ENCODE measurements at regions not wholly inside any gene's neighbourhood (a gene's known extent, or its start where the extent isn't known, plus 50 kb on each side); places are given as distances from the start of the nearest gene placed in this dataset.

DNA sequence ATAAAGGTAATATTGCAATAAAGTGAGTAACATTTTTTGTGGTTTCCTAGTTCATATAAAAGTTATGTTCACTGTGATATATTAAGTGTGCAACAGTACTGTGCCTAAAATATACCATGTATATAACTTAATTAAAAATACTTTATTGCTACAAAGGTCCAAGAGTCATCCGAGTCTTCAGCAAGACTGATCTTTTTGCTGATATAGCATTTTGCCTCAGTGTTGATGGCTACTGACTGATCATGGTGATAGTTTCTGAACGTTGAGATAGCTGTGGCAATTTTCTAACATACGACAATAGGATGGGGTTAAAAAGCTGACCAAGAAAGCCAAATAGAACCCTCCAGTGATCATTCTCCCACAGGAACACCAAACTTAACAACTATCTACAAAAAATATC, 1302.7 kb downstream of the TECRL start:
- Histone ChIP-seq H3K27me3 (replicated peaks; ENCODE audit: insufficient read depth) (no peaks in the 10 kb centered on the region), H3K36me3 (no peaks in the 10 kb centered on the region), H3K4me3 (no peak overlapping the region), H3K27ac (no peak overlapping the region), H3K9me3 (no peaks in the 10 kb centered on the region), H3K4me1 (replicated peaks) (no peaks in the 10 kb centered on the region)
- TF ChIP-seq POLR2AphosphoS5 (IDR thresholded peaks at IDR 0.05): no peak
- no peak for TF ChIP-seq POLR2A (IDR thresholded peaks at IDR 0.05)
- TF ChIP-seq, protein P1, sequence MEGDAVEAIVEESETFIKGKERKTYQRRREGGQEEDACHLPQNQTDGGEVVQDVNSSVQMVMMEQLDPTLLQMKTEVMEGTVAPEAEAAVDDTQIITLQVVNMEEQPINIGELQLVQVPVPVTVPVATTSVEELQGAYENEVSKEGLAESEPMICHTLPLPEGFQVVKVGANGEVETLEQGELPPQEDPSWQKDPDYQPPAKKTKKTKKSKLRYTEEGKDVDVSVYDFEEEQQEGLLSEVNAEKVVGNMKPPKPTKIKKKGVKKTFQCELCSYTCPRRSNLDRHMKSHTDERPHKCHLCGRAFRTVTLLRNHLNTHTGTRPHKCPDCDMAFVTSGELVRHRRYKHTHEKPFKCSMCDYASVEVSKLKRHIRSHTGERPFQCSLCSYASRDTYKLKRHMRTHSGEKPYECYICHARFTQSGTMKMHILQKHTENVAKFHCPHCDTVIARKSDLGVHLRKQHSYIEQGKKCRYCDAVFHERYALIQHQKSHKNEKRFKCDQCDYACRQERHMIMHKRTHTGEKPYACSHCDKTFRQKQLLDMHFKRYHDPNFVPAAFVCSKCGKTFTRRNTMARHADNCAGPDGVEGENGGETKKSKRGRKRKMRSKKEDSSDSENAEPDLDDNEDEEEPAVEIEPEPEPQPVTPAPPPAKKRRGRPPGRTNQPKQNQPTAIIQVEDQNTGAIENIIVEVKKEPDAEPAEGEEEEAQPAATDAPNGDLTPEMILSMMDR (IDR thresholded peaks at IDR 0.05): no peak
- DNase-seq (ENCODE audit: low spot score): no peak
- intact Hi-C loops (cut with DNase I): no loop called here
- 87% methylated on average over 3 of the region's 3 CpGs for WGBS

DNA sequence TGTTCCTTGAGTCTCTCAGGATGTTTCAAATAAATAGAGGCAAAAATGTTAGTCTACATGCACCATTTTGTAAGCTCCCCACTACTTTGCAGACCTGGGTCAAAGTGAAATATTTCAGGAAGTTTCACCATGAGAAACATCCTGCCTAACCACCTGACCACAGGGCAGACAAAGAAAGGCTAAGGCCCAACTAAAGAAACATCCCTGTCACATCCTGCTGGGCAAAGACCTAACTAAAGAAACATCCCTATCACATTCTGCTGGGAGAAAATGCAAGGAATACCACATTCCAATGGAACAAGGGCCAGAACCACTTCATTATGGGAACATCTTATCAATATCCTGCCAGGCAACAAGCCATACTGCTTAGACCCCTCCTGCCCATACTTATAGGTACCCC, 1303.4 kb downstream of the TECRL start:
- no peak overlapping the region for H3K4me3 ChIP-seq
- no peaks in the 10 kb centered on the region for H3K36me3 ChIP-seq
- no peaks in the 10 kb centered on the region for H3K9me3 ChIP-seq
- H3K27ac ChIP-seq: no peak overlapping the region
- TF ChIP-seq POLR2AphosphoS5 (IDR thresholded peaks at IDR 0.05): no peak
- TF ChIP-seq, protein P1 (IDR thresholded peaks at IDR 0.05): no peak
- no peak for TF ChIP-seq POLR2A (IDR thresholded peaks at IDR 0.05)
- intact Hi-C loops (cut with DNase I): no loop called here
- DNase-seq (ENCODE audit: low spot score): no peak
- H3K4me1 ChIP-seq (replicated peaks): no peaks in the 10 kb centered on the region
- H3K27me3 ChIP-seq (replicated peaks; ENCODE audit: insufficient read depth): no peaks in the 10 kb centered on the region

DNA sequence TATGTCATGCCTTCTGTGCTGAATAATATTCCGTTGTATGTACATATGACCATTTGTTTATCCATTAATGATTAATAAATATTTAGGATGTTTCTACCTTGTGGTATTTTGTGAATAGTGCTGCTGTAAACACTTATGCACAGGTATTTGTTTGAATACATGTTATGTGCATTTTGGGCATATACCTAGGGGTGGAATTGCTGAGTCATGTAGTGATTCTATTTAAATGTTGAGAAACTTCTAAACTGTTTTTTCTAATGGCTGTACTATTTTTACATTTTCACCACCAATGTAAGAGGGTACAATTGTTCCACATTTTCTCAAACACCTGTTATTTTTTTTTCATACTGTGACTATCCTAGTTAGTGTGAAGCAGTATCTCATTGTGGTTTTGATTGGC, 1318.6 kb downstream of the TECRL start:
- TF ChIP-seq, protein P1 (IDR thresholded peaks at IDR 0.05): no peak
- TF ChIP-seq POLR2A (IDR thresholded peaks at IDR 0.05): no peak
- no peak for TF ChIP-seq POLR2AphosphoS5 (IDR thresholded peaks at IDR 0.05)
- H3K4me1 ChIP-seq (replicated peaks): no peaks in the 10 kb centered on the region
- H3K27me3 ChIP-seq (replicated peaks; ENCODE audit: insufficient read depth): no peaks in the 10 kb centered on the region
- H3K9me3 ChIP-seq: no peaks in the 10 kb centered on the region
- H3K27ac ChIP-seq: no peak overlapping the region
- H3K4me3 ChIP-seq: no peak overlapping the region
- intact Hi-C loops (cut with DNase I): no loop called here
- no peaks in the 10 kb centered on the region for H3K36me3 ChIP-seq
- DNase-seq (ENCODE audit: low spot score): no peak
- WGBS: 95% methylated on average over 1 of the region's 1 CpG

DNA sequence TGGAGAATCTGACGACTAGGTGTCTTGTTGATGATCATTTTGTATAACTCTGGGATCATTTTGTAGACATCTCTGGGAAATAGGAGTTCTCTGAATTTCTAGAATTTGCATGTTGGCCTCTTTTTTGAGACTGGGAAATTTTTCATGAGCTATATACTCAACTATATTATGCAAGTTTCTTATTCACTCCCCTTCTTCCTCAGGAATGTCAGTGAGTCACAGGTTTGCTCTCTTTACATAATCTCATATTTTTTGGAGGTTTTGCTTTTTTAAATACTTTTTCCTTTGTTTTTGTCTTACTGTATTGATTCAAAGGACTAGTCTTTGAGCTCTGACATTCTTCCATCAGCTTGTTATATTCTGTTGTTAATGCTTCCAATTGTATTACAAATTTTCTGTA, 1324.2 kb downstream of the TECRL start:
- 46% methylated on average over 1 of the region's 1 CpG for WGBS
- TF ChIP-seq POLR2AphosphoS5 (IDR thresholded peaks at IDR 0.05) (no peak), POLR2A (IDR thresholded peaks at IDR 0.05) (no peak)
- TF ChIP-seq, protein P1 (IDR thresholded peaks at IDR 0.05): no peak
- no peak overlapping the region for H3K27ac ChIP-seq
- no peaks in the 10 kb centered on the region for H3K27me3 ChIP-seq (replicated peaks; ENCODE audit: insufficient read depth)
- intact Hi-C loops (cut with DNase I): no loop called here
- H3K9me3 ChIP-seq: no peaks in the 10 kb centered on the region
- H3K36me3 ChIP-seq: no peaks in the 10 kb centered on the region
- DNase-seq (ENCODE audit: low spot score): no peak
- H3K4me3 ChIP-seq: no peak overlapping the region
- no peaks in the 10 kb centered on the region for H3K4me1 ChIP-seq (replicated peaks)

DNA sequence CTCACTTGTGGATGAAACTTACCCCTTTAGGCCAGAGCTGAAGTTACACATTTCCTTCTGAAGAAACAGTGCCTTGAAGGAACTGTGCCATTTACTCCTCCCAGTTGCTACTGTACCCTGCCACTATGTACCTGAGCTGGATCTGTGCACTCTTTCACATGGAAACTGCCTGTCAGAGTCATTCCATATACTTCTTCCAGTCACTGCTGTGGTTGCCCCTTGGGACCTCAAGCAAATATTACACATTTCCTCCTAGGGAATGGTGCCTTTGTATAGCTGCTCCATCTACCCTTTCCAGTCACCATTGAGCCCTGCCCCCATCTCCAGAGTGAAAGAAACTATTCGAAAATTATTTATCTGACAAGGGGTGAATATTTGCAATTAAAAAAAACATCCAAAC, 1328.3 kb downstream of the TECRL start:
- Histone ChIP-seq H3K4me3 (no peak overlapping the region), H3K9me3 (no peaks in the 10 kb centered on the region), H3K27ac (no peak overlapping the region), H3K36me3 (no peaks in the 10 kb centered on the region), H3K27me3 (replicated peaks; ENCODE audit: insufficient read depth) (no peaks in the 10 kb centered on the region), H3K4me1 (replicated peaks) (no peaks in the 10 kb centered on the region)
- 68% methylated on average over 1 of the region's 1 CpG for WGBS
- DNase-seq (ENCODE audit: low spot score): no peak
- intact Hi-C loops (cut with DNase I): no loop called here
- TF ChIP-seq POLR2A (IDR thresholded peaks at IDR 0.05) (no peak), POLR2AphosphoS5 (IDR thresholded peaks at IDR 0.05) (no peak)
- TF ChIP-seq, protein P1 (IDR thresholded peaks at IDR 0.05): no peak

Data from prostate gland (tissue), 2 donors.